Mucosa of rectum (tissue), 2 donors: ENCODE measurements at regions not wholly inside any gene's neighbourhood (a gene's known extent, or its start where the extent isn't known, plus 50 kb on each side); places are given as distances from the start of the nearest gene placed in this dataset.

Experiments
- H3K27ac ChIP-seq, 2 donors: one replicate each; pipeline ENCODE4 v1.7.0; 2013; ENCODE audit warnings: inconsistent platforms in 2 of 2, low read depth in 2 of 2, low read length in 2 of 2
- H3K27me3 ChIP-seq, 2 donors: one replicate each; pipeline ENCODE4 v1.7.0; 2013; ENCODE audit warnings: low read length in 2 of 2; ENCODE audit not compliant: control insufficient read depth in 2 of 2, insufficient read depth in 2 of 2
- H3K36me3 ChIP-seq, 2 donors: one replicate each; pipeline ENCODE4 v1.7.0; 2013; ENCODE audit warnings: low read length in 2 of 2; ENCODE audit not compliant: control insufficient read depth in 2 of 2, insufficient read depth in 2 of 2
- H3K4me1 ChIP-seq, 2 donors: one replicate each; pipeline ENCODE4 v1.7.0; 2013; ENCODE audit warnings: low read length in 2 of 2, mild to moderate bottlenecking in 1 of 2; ENCODE audit not compliant: control insufficient read depth in 2 of 2, insufficient read depth in 2 of 2
- H3K4me3 ChIP-seq, 2 donors: one replicate each; pipeline ENCODE4 v1.7.0; 2013; ENCODE audit warnings: low read length in 2 of 2
- H3K9ac ChIP-seq, 2 donors: one replicate each; pipeline ENCODE4 v1.7.0; 2013; ENCODE audit warnings: low read length in 2 of 2, low read depth in 1 of 2, mild to moderate bottlenecking in 1 of 2
- H3K9me3 ChIP-seq, 2 donors: one replicate each; pipeline ENCODE4 v1.7.0; 2013; ENCODE audit warnings: low read length in 2 of 2; ENCODE audit not compliant: control insufficient read depth in 2 of 2
- donor health status: healthy.
- donor health status: Normal muscosa, but diverticular disease.

- no peak overlapping the region for H3K4me3 ChIP-seq
- H3K9ac ChIP-seq: no peak overlapping the region
- H3K4me1 ChIP-seq: peaks cover 5 to 7% of the 10 kb centered on the region in 2 donors
These were observed 135.5 kb upstream of the CCND2 start for GRCh38 chr12:4138051-4138450.

DNA sequence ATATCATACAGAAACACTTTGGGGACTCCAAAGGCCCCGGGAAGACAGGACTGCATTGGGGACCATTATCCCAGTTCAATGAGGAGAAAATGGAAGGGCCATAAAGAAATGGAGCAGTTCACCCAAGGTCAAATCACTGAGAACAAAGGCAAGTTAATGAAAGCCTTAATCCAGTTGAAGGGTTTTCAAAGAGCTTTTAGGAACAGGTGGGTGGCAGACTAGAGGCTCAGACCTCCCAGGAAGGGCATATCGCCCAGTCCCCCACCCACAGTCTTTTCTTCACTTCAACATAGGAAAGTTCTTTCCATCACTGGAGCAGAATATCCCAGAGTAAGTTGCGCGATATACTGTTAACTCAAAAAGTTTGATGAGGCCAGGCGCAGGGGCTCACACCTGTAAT, 136.1 kb upstream of the CCND2 start:
- H3K9me3 ChIP-seq: no peaks in the 10 kb centered on the region
- no peaks in the 10 kb centered on the region for H3K36me3 ChIP-seq
- no peak overlapping the region for H3K9ac ChIP-seq
- no peak overlapping the region for H3K4me3 ChIP-seq
- H3K27me3 ChIP-seq: no peaks in the 10 kb centered on the region
- H3K4me1 ChIP-seq: peaks cover 1 to 4% of the 10 kb centered on the region in 2 donors
- H3K27ac ChIP-seq: no peak overlapping the region

More at GRCh38 chr12:4138051-4138450, 135.5 kb upstream of the CCND2 start:
- no peaks in the 10 kb centered on the region for H3K9me3 ChIP-seq
- H3K36me3 ChIP-seq: no peaks in the 10 kb centered on the region
- H3K27ac ChIP-seq: no peak overlapping the region
- no peaks in the 10 kb centered on the region for H3K27me3 ChIP-seq

GRCh38 chr12:4137015-4137414, 136.5 kb upstream of the CCND2 start:
- H3K9ac ChIP-seq: no peak overlapping the region
- H3K9me3 ChIP-seq: no peaks in the 10 kb centered on the region
- no peak overlapping the region for H3K27ac ChIP-seq
- no peaks in the 10 kb centered on the region for H3K36me3 ChIP-seq
- H3K27me3 ChIP-seq: no peaks in the 10 kb centered on the region
- H3K4me3 ChIP-seq: no peak overlapping the region
- H3K4me1 ChIP-seq: no peaks in the 10 kb centered on the region

- Histone ChIP-seq H3K27ac (no peak overlapping the region), H3K36me3 (no peaks in the 10 kb centered on the region), H3K9ac (no peak overlapping the region), H3K4me3 (no peak overlapping the region), H3K27me3 (no peaks in the 10 kb centered on the region), H3K4me1 (no peaks in the 10 kb centered on the region), H3K9me3 (no peaks in the 10 kb centered on the region)
These were observed 137.5 kb upstream of the CCND2 start for GRCh38 chr12:4135919-4136605.

DNA sequence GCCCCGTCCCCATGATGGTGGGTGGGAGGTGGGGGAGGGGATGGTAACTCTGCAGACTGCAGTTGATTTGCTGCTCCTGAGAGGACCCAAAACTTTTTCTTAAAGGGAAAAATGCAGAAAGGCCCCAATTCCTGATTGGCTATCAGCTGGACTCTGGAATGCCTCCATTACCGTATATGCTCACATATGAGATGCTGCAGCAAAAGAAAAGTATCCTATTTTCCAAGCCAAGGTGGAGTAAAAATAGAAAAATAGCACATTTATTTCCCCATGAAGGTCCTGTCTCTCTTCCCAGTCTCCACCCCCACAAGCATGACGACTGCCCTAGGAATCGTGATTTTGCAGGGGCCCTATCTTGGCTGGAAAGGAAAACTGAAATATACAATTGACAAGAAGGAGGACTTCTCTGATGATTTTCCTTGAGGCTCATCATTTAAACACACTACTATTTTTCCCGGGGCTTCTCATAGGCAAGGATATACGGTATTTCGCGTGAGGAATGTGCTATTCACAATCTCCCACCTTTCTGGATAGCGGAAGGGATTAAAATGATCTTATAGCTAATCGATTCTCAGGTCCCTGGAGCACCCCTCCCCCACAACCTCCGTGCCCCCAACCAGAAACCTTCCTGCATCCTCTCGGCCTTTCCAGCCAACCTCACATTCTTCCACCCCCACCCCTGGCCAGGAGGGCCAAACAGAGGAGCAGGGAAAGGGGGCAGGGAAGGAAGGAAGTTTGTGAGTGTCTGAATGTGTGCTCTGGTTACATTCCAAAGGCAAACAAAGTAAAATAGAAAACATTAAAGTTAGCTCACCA, 138.9 kb upstream of the CCND2 start:
- H3K4me3 ChIP-seq: no peak overlapping the region
- no peaks in the 10 kb centered on the region for H3K27me3 ChIP-seq
- no peak overlapping the region for H3K27ac ChIP-seq
- H3K9me3 ChIP-seq: no peaks in the 10 kb centered on the region
- H3K36me3 ChIP-seq: no peaks in the 10 kb centered on the region
- H3K4me1 ChIP-seq: no peaks in the 10 kb centered on the region
- no peak overlapping the region for H3K9ac ChIP-seq

- no peak overlapping the region for H3K9ac ChIP-seq
- H3K4me1 ChIP-seq: no peaks in the 10 kb centered on the region
- H3K27me3 ChIP-seq: no peaks in the 10 kb centered on the region
- no peaks in the 10 kb centered on the region for H3K9me3 ChIP-seq
- no peak overlapping the region for H3K27ac ChIP-seq
- H3K4me3 ChIP-seq: no peak overlapping the region
- no peaks in the 10 kb centered on the region for H3K36me3 ChIP-seq
These were observed 139.7 kb upstream of the CCND2 start for GRCh38 chr12:4133636-4134447.

- H3K9me3 ChIP-seq: no peaks in the 10 kb centered on the region
- H3K9ac ChIP-seq: no peak overlapping the region
- H3K4me1 ChIP-seq: no peaks in the 10 kb centered on the region
- no peaks in the 10 kb centered on the region for H3K27me3 ChIP-seq
- H3K27ac ChIP-seq: no peak overlapping the region
- H3K4me3 ChIP-seq: no peak overlapping the region
- H3K36me3 ChIP-seq: no peaks in the 10 kb centered on the region
These were observed 140.5 kb upstream of the CCND2 start for GRCh38 chr12:4133029-4133428.

- Histone ChIP-seq H3K4me1 (peaks cover 20 to 23% of the 10 kb centered on the region in 2 donors), H3K9me3 (no peaks in the 10 kb centered on the region), H3K27me3 (no peaks in the 10 kb centered on the region), H3K9ac (no peak overlapping the region), H3K36me3 (no peaks in the 10 kb centered on the region), H3K4me3 (no peak overlapping the region), H3K27ac (no peak overlapping the region)
These were observed 152.0 kb upstream of the CCND2 start for GRCh38 chr12:4121506-4122020.

GRCh38 chr12:4120316-4120917, 153.1 kb upstream of the CCND2 start:
- Histone ChIP-seq H3K36me3 (no peaks in the 10 kb centered on the region), H3K27me3 (no peaks in the 10 kb centered on the region), H3K9ac (no peak overlapping the region), H3K4me3 (no peak overlapping the region), H3K4me1 (peaks cover 30 to 34% of the 10 kb centered on the region in 2 donors), H3K27ac (no peak overlapping the region), H3K9me3 (no peaks in the 10 kb centered on the region)
